Activated naive CD8-positive, alpha-beta T cell treated with anti-CD3 and anti-CD28 coated beads, Interleukin-2, amount 10 ng/mL, durations not matched to agents 7 days and 5 days (primary cell): ENCODE measurements at regions not wholly inside any gene's neighbourhood (a gene's known extent, or its start where the extent isn't known, plus 50 kb on each side); places are given as distances from the start of the nearest gene placed in this dataset.
"Not testable (repeated sequence)": the region's sequence is repeated elsewhere in the genome, so short reads cannot be mapped to it uniquely, and the experiment has no call there.

Experiments
- ATAC-seq: fragments of 150-1000 bp; cut with Tn5 transposase; one replicate; pipeline ENCODE4 v1.10.0; 2021; ENCODE audit warnings: low read depth, moderate library complexity
- POLR2A ChIA-PET: fragments of 350-600 bp; sonication (Branson Sonifier 250); formaldehyde crosslinking; loops from one replicate; lab custom pipeline; 2021; ENCODE audit warnings: antibody characterized with exemption; lab: Charles Lee
- DNase-seq: peaks from one replicate; pipeline ENCODE4 v3.0.0; 2021
- H3K27ac Mint-ChIP-seq: one replicate; pipeline ENCODE4 v1.8.0; 2022; ENCODE audit warnings: mild to moderate bottlenecking, mixed read lengths
- H3K27me3 Mint-ChIP-seq: one replicate; pipeline ENCODE4 v1.8.0; 2022; ENCODE audit warnings: mild to moderate bottlenecking, moderate library complexity, mixed read lengths
- H3K36me3 Mint-ChIP-seq: one replicate; pipeline ENCODE4 v1.8.0; 2021; ENCODE audit warnings: mild to moderate bottlenecking, mixed read lengths
- H3K4me1 Mint-ChIP-seq: one replicate; pipeline ENCODE4 v1.8.0; 2021; ENCODE audit warnings: mixed read lengths
- H3K4me3 Mint-ChIP-seq: one replicate; pipeline ENCODE4 v1.8.0; 2022; ENCODE audit warnings: mild to moderate bottlenecking, moderate library complexity, mixed read lengths
- H3K9me3 Mint-ChIP-seq: one replicate; pipeline ENCODE4 v1.8.0; 2021; ENCODE audit warnings: mixed read lengths

DNA sequence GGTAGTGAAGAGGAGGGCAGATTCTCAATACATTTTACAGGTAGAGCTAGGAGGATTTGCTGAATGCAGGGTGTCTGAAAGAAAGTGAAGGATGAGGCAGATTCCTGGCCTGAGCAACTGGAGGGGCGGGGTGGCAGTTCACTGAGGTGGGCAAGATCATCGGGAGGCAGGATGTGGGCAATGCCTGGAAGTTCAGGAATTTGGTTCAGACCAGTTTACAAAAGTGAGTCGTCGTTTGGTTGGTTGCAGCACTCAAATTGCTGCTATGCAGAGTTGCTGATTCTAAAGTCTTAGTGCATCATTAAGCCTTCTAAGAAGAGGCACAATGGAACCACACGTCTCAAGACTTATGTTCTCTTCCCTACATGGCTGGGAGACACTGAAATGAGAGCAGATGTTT lies 134.0 kb downstream of the MFSD1 start:
- Mint-ChIP-seq H3K4me3 (no peak overlapping the region), H3K4me1 (no peaks in the 10 kb centered on the region), H3K27me3 (peaks cover 3% of the 10 kb centered on the region), H3K36me3 (no peaks in the 10 kb centered on the region), H3K9me3 (peaks cover 3% of the 10 kb centered on the region), H3K27ac (no peak overlapping the region)
- DNase-seq: no peak
- POLR2A ChIA-PET: no interaction called here
- ATAC-seq: no peak

DNA sequence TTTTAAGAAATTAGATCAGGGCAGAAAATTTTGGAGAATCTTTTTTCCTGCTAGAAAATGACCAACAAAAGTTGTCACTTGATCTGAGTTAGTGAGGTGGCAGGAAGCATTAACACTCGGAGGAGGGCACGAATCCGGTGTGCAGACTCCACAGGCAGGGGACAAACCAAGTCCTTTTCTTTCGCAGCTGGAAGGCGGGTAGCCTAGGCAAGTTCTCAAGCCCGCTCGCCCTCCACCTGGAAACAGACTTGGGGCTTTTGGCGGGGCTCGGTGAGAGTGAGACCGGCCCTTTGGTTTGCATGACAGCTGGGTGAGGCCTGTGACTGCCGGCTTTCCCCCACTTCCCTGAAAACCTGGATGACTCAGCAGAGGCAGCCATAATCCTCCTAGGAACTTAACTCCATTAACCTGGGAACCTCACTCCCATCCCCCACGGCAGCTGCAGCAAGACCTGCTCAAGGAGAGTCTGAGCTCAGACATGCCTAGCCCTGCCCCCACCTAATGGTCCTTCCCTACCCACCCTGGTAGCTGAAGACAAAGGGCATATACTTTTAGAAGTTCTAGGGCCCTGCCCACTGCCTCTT lies 134.8 kb downstream of the MFSD1 start:
- ATAC-seq (no peak), DNase-seq (no peak)
- peaks cover 3% of the 10 kb centered on the region for H3K9me3 Mint-ChIP-seq

GRCh38 chr3:158950178-158950901 lies 148.5 kb downstream of the MFSD1 start:
- H3K27ac Mint-ChIP-seq: no peak overlapping the region
- ATAC-seq: no peak

More for the DNA sequence above, 134.8 kb downstream of the MFSD1 start:
- Mint-ChIP-seq H3K36me3 (no peaks in the 10 kb centered on the region), H3K27ac (no peak overlapping the region), H3K4me3 (no peak overlapping the region), H3K27me3 (peaks cover 3% of the 10 kb centered on the region), H3K4me1 (no peaks in the 10 kb centered on the region)
- POLR2A ChIA-PET: no interaction called here

GRCh38 chr3:158953131-158953530 lies 151.3 kb downstream of the MFSD1 start:
- no peak for ATAC-seq
- Mint-ChIP-seq H3K36me3 (no peaks in the 10 kb centered on the region), H3K27ac (no peak overlapping the region)

More at GRCh38 chr3:158950178-158950901, 148.5 kb downstream of the MFSD1 start:
- POLR2A ChIA-PET: no interaction called here
- no peak overlapping the region for H3K4me3 Mint-ChIP-seq
- DNase-seq: no peak
- H3K36me3 Mint-ChIP-seq: no peaks in the 10 kb centered on the region
- H3K4me1 Mint-ChIP-seq: no peaks in the 10 kb centered on the region
- H3K9me3 Mint-ChIP-seq: no peaks in the 10 kb centered on the region
- no peaks in the 10 kb centered on the region for H3K27me3 Mint-ChIP-seq

DNA sequence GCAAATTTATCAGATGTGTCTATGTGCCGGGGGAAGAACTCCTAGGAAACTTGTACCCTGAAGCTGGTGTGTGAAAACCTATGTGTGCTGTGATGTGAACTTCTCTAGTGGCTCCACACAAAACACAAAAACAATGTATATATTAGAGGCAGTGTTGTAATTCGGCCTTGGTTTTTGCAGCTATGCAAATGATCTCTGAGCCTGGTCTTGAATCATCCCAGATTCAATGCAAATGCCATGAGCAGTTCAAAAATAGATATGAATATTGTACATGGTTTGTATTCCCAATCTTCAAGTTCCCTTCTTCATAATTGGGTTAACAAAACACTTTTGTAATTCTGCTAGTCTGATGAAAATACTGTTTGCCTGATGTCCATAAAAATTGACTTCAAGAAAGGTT lies 152.6 kb downstream of the MFSD1 start:
- no peaks in the 10 kb centered on the region for H3K4me1 Mint-ChIP-seq
- H3K36me3 Mint-ChIP-seq: no peaks in the 10 kb centered on the region
- POLR2A ChIA-PET: no interaction called here
- DNase-seq: no peak
- no peaks in the 10 kb centered on the region for H3K27me3 Mint-ChIP-seq
- no peak overlapping the region for H3K4me3 Mint-ChIP-seq
- H3K9me3 Mint-ChIP-seq: no peaks in the 10 kb centered on the region
- H3K27ac Mint-ChIP-seq: no peak overlapping the region
- no peak for ATAC-seq

More at GRCh38 chr3:158953131-158953530, 151.3 kb downstream of the MFSD1 start:
- no peaks in the 10 kb centered on the region for H3K27me3 Mint-ChIP-seq
- no peaks in the 10 kb centered on the region for H3K9me3 Mint-ChIP-seq
- no peaks in the 10 kb centered on the region for H3K4me1 Mint-ChIP-seq
- H3K4me3 Mint-ChIP-seq: no peak overlapping the region
- POLR2A ChIA-PET: no interaction called here
- DNase-seq: no peak

- H3K27ac Mint-ChIP-seq, H3K4me3 Mint-ChIP-seq, H3K4me1 Mint-ChIP-seq, H3K27me3 Mint-ChIP-seq, H3K9me3 Mint-ChIP-seq, DNase-seq, ATAC-seq, H3K36me3 Mint-ChIP-seq, POLR2A ChIA-PET: not testable (repeated sequence)
Observed at GRCh38 chr3:158957777-158958176, 155.9 kb downstream of the MFSD1 start.

DNA sequence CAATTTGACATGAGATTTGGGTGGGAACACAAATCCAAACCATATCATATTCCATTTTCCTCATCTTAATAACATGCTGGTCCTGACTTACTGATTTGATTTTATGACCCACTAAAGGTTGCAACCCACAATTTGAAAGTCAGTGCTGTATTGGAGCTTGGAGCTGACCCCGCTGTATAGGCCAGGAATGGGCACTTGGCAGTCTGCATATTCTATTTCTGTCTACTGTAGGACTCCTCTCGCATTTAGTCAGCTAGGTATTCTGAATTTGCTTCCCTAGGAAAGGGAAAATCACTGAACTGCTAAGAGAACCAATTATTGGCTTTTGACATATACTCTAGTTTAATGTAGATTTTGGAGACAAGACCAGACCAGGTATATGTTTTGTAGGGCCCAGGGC lies 157.0 kb downstream of the MFSD1 start:
- Mint-ChIP-seq H3K4me1 (no peaks in the 10 kb centered on the region), H3K27ac (no peak overlapping the region), H3K36me3 (no peaks in the 10 kb centered on the region), H3K9me3 (no peaks in the 10 kb centered on the region), H3K27me3 (peaks cover 3% of the 10 kb centered on the region), H3K4me3 (no peak overlapping the region)
- POLR2A ChIA-PET: no interaction called here
- ATAC-seq (no peak), DNase-seq (no peak)

GRCh38 chr3:158961471-158961870 lies 159.6 kb downstream of the MFSD1 start:
- POLR2A ChIA-PET: no interaction called here

DNA sequence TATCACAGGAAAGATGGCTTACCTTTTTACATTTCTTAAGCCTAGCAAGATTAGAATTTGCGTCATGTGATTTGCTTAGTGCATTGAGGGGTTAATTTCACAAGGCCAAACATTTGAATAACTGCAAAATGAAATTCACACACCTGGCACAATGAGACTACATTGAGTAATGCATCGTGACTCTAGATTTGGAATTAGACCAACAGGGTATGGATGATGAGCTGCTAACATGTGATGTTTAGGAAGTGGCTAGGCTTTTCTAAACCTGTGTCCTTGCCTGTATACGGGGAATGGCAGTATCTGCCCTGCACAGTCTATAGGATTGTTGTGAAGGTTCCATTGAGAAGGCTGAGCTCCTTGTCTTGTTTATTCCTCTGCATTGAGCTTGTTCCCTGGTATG lies 160.1 kb downstream of the MFSD1 start:
- DNase-seq (no peak), ATAC-seq (no peak)
- Mint-ChIP-seq H3K27me3 (peaks cover 3% of the 10 kb centered on the region), H3K9me3 (no peaks in the 10 kb centered on the region), H3K4me3 (no peak overlapping the region), H3K27ac (no peak overlapping the region), H3K4me1 (no peaks in the 10 kb centered on the region), H3K36me3 (no peaks in the 10 kb centered on the region)
- POLR2A ChIA-PET: no interaction called here

More at GRCh38 chr3:158961471-158961870, 159.6 kb downstream of the MFSD1 start:
- H3K9me3 Mint-ChIP-seq: no peaks in the 10 kb centered on the region
- no peak overlapping the region for H3K27ac Mint-ChIP-seq
- H3K36me3 Mint-ChIP-seq: no peaks in the 10 kb centered on the region
- H3K4me3 Mint-ChIP-seq: no peak overlapping the region
- H3K4me1 Mint-ChIP-seq: no peaks in the 10 kb centered on the region
- no peak for DNase-seq
- no peak for ATAC-seq
- peaks cover 3% of the 10 kb centered on the region for H3K27me3 Mint-ChIP-seq

- Mint-ChIP-seq H3K27ac (no peak overlapping the region), H3K4me1 (no peaks in the 10 kb centered on the region), H3K36me3 (no peaks in the 10 kb centered on the region), H3K9me3 (no peaks in the 10 kb centered on the region), H3K4me3 (no peak overlapping the region), H3K27me3 (no peaks in the 10 kb centered on the region)
- ATAC-seq (no peak), DNase-seq (no peak)
- POLR2A ChIA-PET: no interaction called here
Observed at GRCh38 chr3:158970006-158970405, 168.2 kb downstream of the MFSD1 start.

GRCh38 chr3:158974904-158975303 lies 173.1 kb downstream of the MFSD1 start:
- Mint-ChIP-seq H3K27ac (no peak overlapping the region), H3K36me3 (no peaks in the 10 kb centered on the region), H3K9me3 (no peaks in the 10 kb centered on the region), H3K27me3 (no peaks in the 10 kb centered on the region), H3K4me1 (no peaks in the 10 kb centered on the region), H3K4me3 (no peak overlapping the region)
- DNase-seq (no peak), ATAC-seq (no peak)
- POLR2A ChIA-PET: no interaction called here

DNA sequence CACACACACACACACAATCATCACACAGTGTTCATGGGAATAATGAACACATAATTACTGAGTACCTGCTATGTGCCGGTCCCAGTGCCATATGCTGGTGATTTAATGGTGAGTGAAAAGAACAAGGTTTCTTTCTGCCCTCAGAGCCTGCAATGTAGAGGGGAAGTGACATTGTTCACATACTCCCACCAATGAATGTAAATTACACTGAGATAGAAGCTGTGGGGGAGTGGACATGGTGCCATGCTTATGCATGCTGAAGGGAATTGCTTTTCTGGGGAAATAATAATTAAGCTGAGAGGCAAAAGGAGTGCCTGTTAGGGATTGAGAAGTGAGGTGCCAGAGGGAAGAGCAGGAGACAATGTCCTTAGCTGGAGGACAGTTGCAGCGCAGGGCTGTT lies 175.1 kb downstream of the MFSD1 start:
- ATAC-seq: no peak
- POLR2A ChIA-PET: no interaction called here
- H3K4me1 Mint-ChIP-seq: no peaks in the 10 kb centered on the region
- H3K36me3 Mint-ChIP-seq: no peaks in the 10 kb centered on the region
- no peaks in the 10 kb centered on the region for H3K9me3 Mint-ChIP-seq
- no peak overlapping the region for H3K27ac Mint-ChIP-seq
- DNase-seq: no peak
- no peak overlapping the region for H3K4me3 Mint-ChIP-seq
- H3K27me3 Mint-ChIP-seq: no peaks in the 10 kb centered on the region

GRCh38 chr3:158977497-158977896 lies 175.6 kb downstream of the MFSD1 start:
- Mint-ChIP-seq H3K9me3 (no peaks in the 10 kb centered on the region), H3K27me3 (no peaks in the 10 kb centered on the region), H3K4me3 (no peak overlapping the region), H3K36me3 (no peaks in the 10 kb centered on the region), H3K27ac (no peak overlapping the region), H3K4me1 (no peaks in the 10 kb centered on the region)
- POLR2A ChIA-PET: no interaction called here
- ATAC-seq: no peak
- no peak for DNase-seq
